ENCODE measurements at regions not wholly inside any gene's neighbourhood (a gene's known extent, or its start where the extent isn't known, plus 50 kb on each side); places are given as distances from the start of the nearest gene placed in this dataset.

DNA sequence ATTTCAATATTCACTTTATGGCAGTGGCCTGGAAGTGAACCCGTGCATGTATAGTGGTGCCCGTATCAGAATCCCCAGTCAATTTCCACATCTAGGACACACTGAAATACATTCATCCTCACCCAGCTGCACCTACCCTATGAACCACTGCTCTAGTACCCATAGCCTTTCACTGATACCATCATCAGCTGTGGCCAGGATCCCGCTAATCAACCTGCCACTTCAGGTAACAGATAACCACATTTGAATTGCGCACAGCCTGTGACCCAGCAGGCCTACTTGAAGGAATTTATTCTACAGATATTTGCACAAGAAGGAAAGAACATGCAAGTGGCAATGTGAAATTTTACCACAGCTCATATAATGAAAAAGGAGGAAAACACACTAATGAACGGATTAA is 161.0 kb upstream of the CCDC54 start:
- no peak overlapping the region for H3K4me3 ChIP-seq (ENCODE audit: low read length in 2 of 2)
- no peaks in the 10 kb centered on the region for H3K9me3 ChIP-seq (ENCODE audit: control insufficient read depth, low read length)
- no peaks in the 10 kb centered on the region for H3K27me3 ChIP-seq (ENCODE audit: control insufficient read depth in 1 of 2, insufficient read depth in 2 of 2, low read length in 1 of 2)
- ATAC-seq (ENCODE audit: low FRiP score): no peak
- H3K36me3 ChIP-seq (ENCODE audit: control insufficient read depth in 1 of 2, insufficient read depth in 2 of 2, low read length in 1 of 2): no peaks in the 10 kb centered on the region
- 96 to 97% methylated on average over 5 of the region's 5 CpGs for WGBS, 2 donors
- peaks cover 2 to 8% of the 10 kb centered on the region in 2 donors for H3K4me1 ChIP-seq (ENCODE audit: control insufficient read depth in 1 of 2, insufficient read depth in 2 of 2, low read length in 2 of 2)
- H3K27ac ChIP-seq (ENCODE audit: low read depth in 1 of 2, low read length in 2 of 2): no peak overlapping the region
- no peak for DNase-seq
- intact Hi-C loops (cut with DNase I): no loop called here

DNA sequence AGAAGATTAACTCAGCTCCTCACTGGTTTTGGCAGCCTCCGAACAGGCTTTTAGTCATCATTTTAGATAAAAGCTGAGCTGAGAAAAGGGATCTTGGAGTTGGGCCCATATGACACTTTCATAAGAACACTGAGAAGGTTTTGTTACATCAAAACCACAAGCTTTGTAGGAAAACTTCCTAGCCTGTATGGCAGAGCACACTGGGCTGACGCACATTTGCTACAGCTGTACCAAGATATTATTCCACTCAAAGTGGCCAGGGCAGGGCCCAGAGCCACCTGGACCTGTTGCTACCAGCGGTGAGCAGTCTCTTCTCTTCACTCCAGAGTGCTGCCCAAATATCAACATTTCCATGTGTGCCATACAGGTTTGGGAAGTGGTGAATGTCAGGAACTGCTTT is 160.5 kb upstream of the CCDC54 start:
- H3K36me3 ChIP-seq (ENCODE audit: control insufficient read depth in 1 of 2, insufficient read depth in 2 of 2, low read length in 1 of 2): no peaks in the 10 kb centered on the region
- ATAC-seq (ENCODE audit: low FRiP score) (peak; percentile 38), DNase-seq (peak in 1 of 2 donors; percentile 55)
- H3K9me3 ChIP-seq (ENCODE audit: control insufficient read depth, low read length): no peaks in the 10 kb centered on the region
- H3K4me1 ChIP-seq (ENCODE audit: control insufficient read depth in 1 of 2, insufficient read depth in 2 of 2, low read length in 2 of 2): peaks cover 2 to 8% of the 10 kb centered on the region in 2 donors
- H3K27ac ChIP-seq (ENCODE audit: low read depth in 1 of 2, low read length in 2 of 2): no peak overlapping the region
- intact Hi-C loops (cut with DNase I): no loop called here
- WGBS, 2 donors: 80 to 87% methylated on average over 3 of the region's 3 CpGs
- no peaks in the 10 kb centered on the region for H3K27me3 ChIP-seq (ENCODE audit: control insufficient read depth in 1 of 2, insufficient read depth in 2 of 2, low read length in 1 of 2)
- no peak overlapping the region for H3K4me3 ChIP-seq (ENCODE audit: low read length in 2 of 2)

DNA sequence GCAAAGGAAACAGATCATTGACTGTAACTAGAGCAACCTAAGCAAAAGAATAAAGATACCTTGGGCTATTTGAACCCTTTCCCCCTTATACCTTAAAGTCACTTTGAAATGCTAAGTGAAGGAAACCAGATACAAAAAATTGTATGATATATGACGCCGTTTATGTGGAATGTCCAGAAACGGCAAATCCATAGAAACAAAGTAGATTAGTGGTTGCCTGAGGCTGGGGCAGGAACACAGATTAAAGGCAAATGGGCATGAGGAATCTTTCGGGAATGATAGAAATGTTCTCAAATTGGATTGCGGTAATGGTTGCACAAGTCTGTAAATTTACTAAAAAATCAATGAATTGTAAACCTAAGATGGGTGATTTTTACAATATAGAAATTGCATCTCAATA is 160.1 kb upstream of the CCDC54 start:
- no peak for DNase-seq
- no peaks in the 10 kb centered on the region for H3K36me3 ChIP-seq (ENCODE audit: control insufficient read depth in 1 of 2, insufficient read depth in 2 of 2, low read length in 1 of 2)
- no peak for ATAC-seq (ENCODE audit: low FRiP score)
- no peaks in the 10 kb centered on the region for H3K27me3 ChIP-seq (ENCODE audit: control insufficient read depth in 1 of 2, insufficient read depth in 2 of 2, low read length in 1 of 2)
- no peak overlapping the region for H3K4me3 ChIP-seq (ENCODE audit: low read length in 2 of 2)
- intact Hi-C loops (cut with DNase I): no loop called here
- peaks cover 2 to 8% of the 10 kb centered on the region in 2 donors for H3K4me1 ChIP-seq (ENCODE audit: control insufficient read depth in 1 of 2, insufficient read depth in 2 of 2, low read length in 2 of 2)
- H3K9me3 ChIP-seq (ENCODE audit: control insufficient read depth, low read length): no peaks in the 10 kb centered on the region
- WGBS, 2 donors: 79 to 81% methylated on average over 5 of the region's 5 CpGs
- H3K27ac ChIP-seq (ENCODE audit: low read depth in 1 of 2, low read length in 2 of 2): no peak overlapping the region

DNA sequence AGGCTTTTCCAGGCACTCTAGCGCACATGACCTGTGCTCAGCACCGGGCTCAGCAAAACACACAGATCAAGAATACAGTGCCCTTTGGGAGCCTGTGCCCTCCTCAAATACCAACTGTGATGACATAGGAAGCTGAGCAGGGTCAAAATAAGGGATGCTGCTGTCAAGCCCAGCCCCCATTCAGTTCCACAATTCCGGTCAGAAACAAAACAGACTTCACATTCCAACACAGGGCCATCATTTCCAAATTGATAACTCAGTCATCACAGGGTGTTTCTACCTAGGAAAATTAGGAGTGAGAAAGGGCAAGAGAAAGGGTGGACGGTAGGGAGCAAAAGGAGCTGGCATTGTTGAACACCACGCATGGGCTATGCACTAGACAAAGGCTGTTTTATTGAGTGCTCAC is 158.4 kb upstream of the CCDC54 start:
- DNase-seq (no peak), ATAC-seq (ENCODE audit: low FRiP score) (no peak)
- 74 to 83% methylated on average over 5 of the region's 5 CpGs for WGBS, 2 donors
- intact Hi-C loops (cut with DNase I): no loop called here
- no peaks in the 10 kb centered on the region for H3K9me3 ChIP-seq (ENCODE audit: control insufficient read depth, low read length)
- H3K27me3 ChIP-seq (ENCODE audit: control insufficient read depth in 1 of 2, insufficient read depth in 2 of 2, low read length in 1 of 2): no peaks in the 10 kb centered on the region
- no peak overlapping the region for H3K4me3 ChIP-seq (ENCODE audit: low read length in 2 of 2)
- no peaks in the 10 kb centered on the region for H3K4me1 ChIP-seq (ENCODE audit: control insufficient read depth in 1 of 2, insufficient read depth in 2 of 2, low read length in 2 of 2)
- H3K27ac ChIP-seq (ENCODE audit: low read depth in 1 of 2, low read length in 2 of 2): no peak overlapping the region
- H3K36me3 ChIP-seq (ENCODE audit: control insufficient read depth in 1 of 2, insufficient read depth in 2 of 2, low read length in 1 of 2): no peaks in the 10 kb centered on the region

DNA sequence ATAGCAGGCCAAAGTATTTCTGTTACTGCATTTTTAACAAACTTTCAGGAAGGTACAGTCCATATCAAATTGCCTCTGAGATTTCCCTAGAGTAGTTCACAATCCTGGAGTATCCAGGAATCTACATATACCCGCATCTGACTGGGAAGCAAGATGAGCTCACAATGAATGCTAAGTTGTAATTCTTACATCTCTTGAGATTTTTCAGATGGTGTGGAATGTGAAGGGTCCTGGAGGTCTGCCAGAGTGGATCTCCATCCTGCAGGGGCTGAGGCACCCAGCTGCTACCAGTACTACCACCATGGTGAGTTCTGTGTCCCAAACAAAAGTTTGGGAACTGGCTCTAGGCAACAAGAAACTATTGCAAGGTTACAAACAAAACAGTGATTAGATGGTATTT is 156.7 kb upstream of the CCDC54 start:
- intact Hi-C loops (cut with DNase I): no loop called here
- H3K27ac ChIP-seq (ENCODE audit: low read depth in 1 of 2, low read length in 2 of 2): no peak overlapping the region
- WGBS, 2 donors: 92 to 97% methylated on average over 1 of the region's 1 CpG
- no peaks in the 10 kb centered on the region for H3K9me3 ChIP-seq (ENCODE audit: control insufficient read depth, low read length)
- H3K27me3 ChIP-seq (ENCODE audit: control insufficient read depth in 1 of 2, insufficient read depth in 2 of 2, low read length in 1 of 2): no peaks in the 10 kb centered on the region
- no peak for DNase-seq
- no peaks in the 10 kb centered on the region for H3K36me3 ChIP-seq (ENCODE audit: control insufficient read depth in 1 of 2, insufficient read depth in 2 of 2, low read length in 1 of 2)
- no peaks in the 10 kb centered on the region for H3K4me1 ChIP-seq (ENCODE audit: control insufficient read depth in 1 of 2, insufficient read depth in 2 of 2, low read length in 2 of 2)
- H3K4me3 ChIP-seq (ENCODE audit: low read length in 2 of 2): no peak overlapping the region
- ATAC-seq (ENCODE audit: low FRiP score): no peak

DNA sequence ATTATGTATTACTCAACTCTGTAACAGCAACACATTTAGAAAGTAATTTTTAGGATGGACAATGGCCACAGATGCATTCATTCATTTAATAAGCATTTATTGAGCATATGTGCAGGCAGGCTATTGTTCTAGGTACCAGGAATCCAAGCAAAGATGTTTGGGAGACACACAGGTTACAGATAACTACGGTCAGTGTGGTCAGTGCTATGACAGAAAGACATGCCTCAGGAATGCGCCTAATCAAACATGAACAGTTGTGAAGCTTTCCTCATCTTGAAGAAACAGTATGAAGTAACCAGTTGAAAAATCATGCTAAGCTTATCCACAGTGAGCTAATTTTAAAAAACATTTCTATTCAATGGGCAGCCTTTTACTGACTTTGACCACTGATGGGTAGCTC is 155.4 kb upstream of the CCDC54 start:
- DNase-seq: no peak
- intact Hi-C loops (cut with DNase I): no loop called here
- no peak for ATAC-seq (ENCODE audit: low FRiP score)
- Histone ChIP-seq H3K9me3 (ENCODE audit: control insufficient read depth, low read length) (no peaks in the 10 kb centered on the region), H3K27ac (ENCODE audit: low read depth in 1 of 2, low read length in 2 of 2) (no peak overlapping the region), H3K4me1 (ENCODE audit: control insufficient read depth in 1 of 2, insufficient read depth in 2 of 2, low read length in 2 of 2) (no peaks in the 10 kb centered on the region), H3K4me3 (ENCODE audit: low read length in 2 of 2) (no peak overlapping the region), H3K27me3 (ENCODE audit: control insufficient read depth in 1 of 2, insufficient read depth in 2 of 2, low read length in 1 of 2) (no peaks in the 10 kb centered on the region), H3K36me3 (ENCODE audit: control insufficient read depth in 1 of 2, insufficient read depth in 2 of 2, low read length in 1 of 2) (no peaks in the 10 kb centered on the region)
- WGBS, 2 donors: 95 to 96% methylated on average over 2 of the region's 2 CpGs

DNA sequence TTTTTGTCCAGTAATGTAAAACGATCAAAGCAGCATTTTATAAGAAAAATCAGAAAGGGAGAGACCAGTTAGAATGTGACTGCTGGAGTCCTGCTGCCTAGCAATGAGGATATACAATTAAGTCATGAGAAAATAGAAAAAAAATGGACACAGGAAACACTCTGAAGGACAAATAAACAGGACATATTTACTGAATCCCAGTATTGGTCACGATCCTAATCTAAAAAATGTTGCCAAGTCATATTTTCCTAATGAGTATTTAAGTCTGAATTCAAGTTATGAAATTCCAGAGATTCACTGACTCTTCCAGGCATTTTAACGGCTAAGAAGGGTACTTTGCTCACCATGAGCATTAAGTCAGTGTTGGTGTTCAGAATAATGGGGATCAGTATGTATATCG is 154.3 kb upstream of the CCDC54 start:
- intact Hi-C loops (cut with DNase I): no loop called here
- no peak overlapping the region for H3K4me3 ChIP-seq (ENCODE audit: low read length in 2 of 2)
- no peaks in the 10 kb centered on the region for H3K9me3 ChIP-seq (ENCODE audit: control insufficient read depth, low read length)
- no peaks in the 10 kb centered on the region for H3K4me1 ChIP-seq (ENCODE audit: control insufficient read depth in 1 of 2, insufficient read depth in 2 of 2, low read length in 2 of 2)
- ATAC-seq (ENCODE audit: low FRiP score) (no peak), DNase-seq (no peak)
- no peaks in the 10 kb centered on the region for H3K36me3 ChIP-seq (ENCODE audit: control insufficient read depth in 1 of 2, insufficient read depth in 2 of 2, low read length in 1 of 2)
- 55 to 64% methylated on average over 4 of the region's 4 CpGs for WGBS, 2 donors
- no peak overlapping the region for H3K27ac ChIP-seq (ENCODE audit: low read depth in 1 of 2, low read length in 2 of 2)
- no peaks in the 10 kb centered on the region for H3K27me3 ChIP-seq (ENCODE audit: control insufficient read depth in 1 of 2, insufficient read depth in 2 of 2, low read length in 1 of 2)

DNA sequence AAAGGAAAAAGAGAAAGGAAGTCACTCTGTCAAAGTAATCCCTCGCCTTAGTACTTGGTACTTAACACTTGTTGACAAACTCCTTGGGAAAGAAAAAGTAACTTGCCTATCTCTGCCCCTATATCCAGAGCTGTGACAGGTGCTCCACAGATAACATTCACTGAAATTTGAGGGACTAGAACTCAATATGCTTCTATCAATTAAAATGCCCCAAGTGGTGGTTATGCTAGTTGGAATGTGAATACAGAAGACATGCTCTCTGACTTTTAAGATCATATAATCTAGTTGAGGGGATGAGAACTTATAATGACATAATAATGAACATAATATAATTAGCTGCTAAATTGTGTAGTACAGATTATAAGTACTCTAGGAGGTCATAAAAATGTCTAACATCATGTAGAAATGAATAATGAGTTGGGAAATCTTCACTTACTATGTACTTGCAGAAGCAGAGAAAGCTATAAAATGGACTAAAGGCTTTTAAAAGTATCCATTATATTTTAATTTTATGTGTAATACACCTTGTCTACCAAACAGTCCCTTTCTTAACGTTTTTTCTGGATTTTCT is 153.1 kb upstream of the CCDC54 start:
- H3K4me1 ChIP-seq (ENCODE audit: control insufficient read depth in 1 of 2, insufficient read depth in 2 of 2, low read length in 2 of 2): no peaks in the 10 kb centered on the region
- H3K27me3 ChIP-seq (ENCODE audit: control insufficient read depth in 1 of 2, insufficient read depth in 2 of 2, low read length in 1 of 2): no peaks in the 10 kb centered on the region
- WGBS, 2 donors: 67 to 74% methylated on average over 2 of the region's 2 CpGs
- no peak overlapping the region for H3K4me3 ChIP-seq (ENCODE audit: low read length in 2 of 2)
- no peaks in the 10 kb centered on the region for H3K36me3 ChIP-seq (ENCODE audit: control insufficient read depth in 1 of 2, insufficient read depth in 2 of 2, low read length in 1 of 2)
- intact Hi-C loops (cut with DNase I): no loop called here
- ATAC-seq (ENCODE audit: low FRiP score) (no peak), DNase-seq (no peak)
- no peak overlapping the region for H3K27ac ChIP-seq (ENCODE audit: low read depth in 1 of 2, low read length in 2 of 2)
- H3K9me3 ChIP-seq (ENCODE audit: control insufficient read depth, low read length): no peaks in the 10 kb centered on the region

DNA sequence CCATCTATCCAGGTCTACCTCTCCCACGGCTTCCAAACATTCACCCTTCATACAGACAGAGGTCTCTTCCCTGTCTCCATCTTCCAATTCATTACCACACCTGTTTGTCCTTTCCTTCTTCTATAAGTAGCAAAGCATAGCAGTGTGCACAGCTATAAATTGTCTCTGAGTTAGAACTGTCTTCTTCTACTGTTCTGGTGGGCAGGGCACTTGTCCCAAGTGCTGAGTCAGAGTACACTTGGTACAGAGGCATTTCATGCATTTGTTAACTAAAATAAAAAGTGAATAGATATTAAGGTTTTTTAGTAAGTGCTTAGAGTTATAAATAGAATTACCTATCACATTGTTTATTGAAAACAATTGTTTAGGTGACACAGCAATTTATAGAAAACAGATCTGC is 150.1 kb upstream of the CCDC54 start:
- no peak for DNase-seq
- no peaks in the 10 kb centered on the region for H3K27me3 ChIP-seq (ENCODE audit: control insufficient read depth in 1 of 2, insufficient read depth in 2 of 2, low read length in 1 of 2)
- 92 to 96% methylated on average over 1 of the region's 1 CpG for WGBS, 2 donors
- intact Hi-C loops (cut with DNase I): no loop called here
- no peaks in the 10 kb centered on the region for H3K36me3 ChIP-seq (ENCODE audit: control insufficient read depth in 1 of 2, insufficient read depth in 2 of 2, low read length in 1 of 2)
- no peak overlapping the region for H3K27ac ChIP-seq (ENCODE audit: low read depth in 1 of 2, low read length in 2 of 2)
- H3K4me1 ChIP-seq (ENCODE audit: control insufficient read depth in 1 of 2, insufficient read depth in 2 of 2, low read length in 2 of 2): no peaks in the 10 kb centered on the region
- H3K4me3 ChIP-seq (ENCODE audit: low read length in 2 of 2): no peak overlapping the region
- ATAC-seq (ENCODE audit: low FRiP score): no peak
- H3K9me3 ChIP-seq (ENCODE audit: control insufficient read depth, low read length): no peaks in the 10 kb centered on the region

All from aorta (tissue), 5 donors.